SK-N-SH (cell line): ENCODE measurements at regions not wholly inside any gene's neighbourhood (a gene's known extent, or its start where the extent isn't known, plus 50 kb on each side); places are given as distances from the start of the nearest gene placed in this dataset.

Source experiments
- ELF1 ChIP-seq: IDR thresholded peaks from 2 replicates; pipeline ENCODE4 v1.4.0; 2012
- FOXJ3 ChIP-seq: sonication (generic); formaldehyde crosslinking; IDR thresholded peaks from 2 replicates; pipeline ENCODE4 v1.5.1; 2020; ENCODE audit warnings: mild to moderate bottlenecking, missing genetic modification reagents
- TEAD4 ChIP-seq: IDR thresholded peaks from 2 replicates; pipeline ENCODE4 v1.4.0; 2012; ENCODE audit warnings: mild to moderate bottlenecking, borderline replicate concordance; ENCODE audit not compliant: insufficient read depth
- TF ChIP-seq, protein P1 (sequence below): fragments of 200-600 bp; sonication (generic); IDR thresholded peaks from 2 replicates; pipeline ENCODE4 v1.6.1; 2017; ENCODE audit warnings: antibody characterized with exemption, mild to moderate bottlenecking, moderate library complexity
- TF ChIP-seq, protein P2 (sequence below): IDR thresholded peaks from 2 replicates; pipeline ENCODE4 v1.6.1; 2012; ENCODE audit warnings: mild to moderate bottlenecking, low read depth, low read length, moderate library complexity
- TF ChIP-seq, protein P3 (sequence below): IDR thresholded peaks from 2 replicates; pipeline ENCODE4 v1.4.0; 2012; ENCODE audit warnings: low read depth, borderline replicate concordance

DNA sequence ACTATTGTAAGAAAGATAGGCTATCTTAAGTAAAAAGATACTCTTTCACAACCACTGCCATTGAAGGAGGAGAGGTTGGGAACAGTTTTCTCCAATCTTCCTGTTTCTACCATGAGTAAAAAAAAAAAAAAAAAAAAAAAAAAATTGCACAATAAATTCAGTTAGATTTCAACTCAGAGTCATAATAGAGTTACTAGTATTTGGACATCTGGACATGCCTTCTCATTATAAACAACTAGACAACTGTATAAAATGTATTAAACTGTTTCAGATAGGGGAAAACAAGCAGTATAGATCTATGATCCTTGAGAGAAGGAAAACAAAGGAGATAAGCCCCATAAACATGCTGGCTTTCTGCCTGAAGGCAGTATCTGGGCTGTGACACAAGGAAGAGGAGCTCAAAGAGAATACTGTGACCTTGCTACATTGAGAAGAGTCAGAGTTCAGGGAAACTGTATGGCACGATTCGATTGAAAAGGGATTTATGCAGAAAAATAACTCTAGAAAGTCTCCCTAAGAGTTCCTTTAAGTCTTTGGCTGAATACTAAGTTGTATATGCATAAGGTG is 249.2 kb upstream of the POU5F2 start:
- TF ChIP-seq, protein P1, sequence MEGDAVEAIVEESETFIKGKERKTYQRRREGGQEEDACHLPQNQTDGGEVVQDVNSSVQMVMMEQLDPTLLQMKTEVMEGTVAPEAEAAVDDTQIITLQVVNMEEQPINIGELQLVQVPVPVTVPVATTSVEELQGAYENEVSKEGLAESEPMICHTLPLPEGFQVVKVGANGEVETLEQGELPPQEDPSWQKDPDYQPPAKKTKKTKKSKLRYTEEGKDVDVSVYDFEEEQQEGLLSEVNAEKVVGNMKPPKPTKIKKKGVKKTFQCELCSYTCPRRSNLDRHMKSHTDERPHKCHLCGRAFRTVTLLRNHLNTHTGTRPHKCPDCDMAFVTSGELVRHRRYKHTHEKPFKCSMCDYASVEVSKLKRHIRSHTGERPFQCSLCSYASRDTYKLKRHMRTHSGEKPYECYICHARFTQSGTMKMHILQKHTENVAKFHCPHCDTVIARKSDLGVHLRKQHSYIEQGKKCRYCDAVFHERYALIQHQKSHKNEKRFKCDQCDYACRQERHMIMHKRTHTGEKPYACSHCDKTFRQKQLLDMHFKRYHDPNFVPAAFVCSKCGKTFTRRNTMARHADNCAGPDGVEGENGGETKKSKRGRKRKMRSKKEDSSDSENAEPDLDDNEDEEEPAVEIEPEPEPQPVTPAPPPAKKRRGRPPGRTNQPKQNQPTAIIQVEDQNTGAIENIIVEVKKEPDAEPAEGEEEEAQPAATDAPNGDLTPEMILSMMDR = no peak
- no peak for TF ChIP-seq ELF1
- TF ChIP-seq, protein P2, sequence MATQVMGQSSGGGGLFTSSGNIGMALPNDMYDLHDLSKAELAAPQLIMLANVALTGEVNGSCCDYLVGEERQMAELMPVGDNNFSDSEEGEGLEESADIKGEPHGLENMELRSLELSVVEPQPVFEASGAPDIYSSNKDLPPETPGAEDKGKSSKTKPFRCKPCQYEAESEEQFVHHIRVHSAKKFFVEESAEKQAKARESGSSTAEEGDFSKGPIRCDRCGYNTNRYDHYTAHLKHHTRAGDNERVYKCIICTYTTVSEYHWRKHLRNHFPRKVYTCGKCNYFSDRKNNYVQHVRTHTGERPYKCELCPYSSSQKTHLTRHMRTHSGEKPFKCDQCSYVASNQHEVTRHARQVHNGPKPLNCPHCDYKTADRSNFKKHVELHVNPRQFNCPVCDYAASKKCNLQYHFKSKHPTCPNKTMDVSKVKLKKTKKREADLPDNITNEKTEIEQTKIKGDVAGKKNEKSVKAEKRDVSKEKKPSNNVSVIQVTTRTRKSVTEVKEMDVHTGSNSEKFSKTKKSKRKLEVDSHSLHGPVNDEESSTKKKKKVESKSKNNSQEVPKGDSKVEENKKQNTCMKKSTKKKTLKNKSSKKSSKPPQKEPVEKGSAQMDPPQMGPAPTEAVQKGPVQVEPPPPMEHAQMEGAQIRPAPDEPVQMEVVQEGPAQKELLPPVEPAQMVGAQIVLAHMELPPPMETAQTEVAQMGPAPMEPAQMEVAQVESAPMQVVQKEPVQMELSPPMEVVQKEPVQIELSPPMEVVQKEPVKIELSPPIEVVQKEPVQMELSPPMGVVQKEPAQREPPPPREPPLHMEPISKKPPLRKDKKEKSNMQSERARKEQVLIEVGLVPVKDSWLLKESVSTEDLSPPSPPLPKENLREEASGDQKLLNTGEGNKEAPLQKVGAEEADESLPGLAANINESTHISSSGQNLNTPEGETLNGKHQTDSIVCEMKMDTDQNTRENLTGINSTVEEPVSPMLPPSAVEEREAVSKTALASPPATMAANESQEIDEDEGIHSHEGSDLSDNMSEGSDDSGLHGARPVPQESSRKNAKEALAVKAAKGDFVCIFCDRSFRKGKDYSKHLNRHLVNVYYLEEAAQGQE = no peak
- TF ChIP-seq TEAD4 = no peak
- no peak for TF ChIP-seq FOXJ3
- TF ChIP-seq, protein P3, sequence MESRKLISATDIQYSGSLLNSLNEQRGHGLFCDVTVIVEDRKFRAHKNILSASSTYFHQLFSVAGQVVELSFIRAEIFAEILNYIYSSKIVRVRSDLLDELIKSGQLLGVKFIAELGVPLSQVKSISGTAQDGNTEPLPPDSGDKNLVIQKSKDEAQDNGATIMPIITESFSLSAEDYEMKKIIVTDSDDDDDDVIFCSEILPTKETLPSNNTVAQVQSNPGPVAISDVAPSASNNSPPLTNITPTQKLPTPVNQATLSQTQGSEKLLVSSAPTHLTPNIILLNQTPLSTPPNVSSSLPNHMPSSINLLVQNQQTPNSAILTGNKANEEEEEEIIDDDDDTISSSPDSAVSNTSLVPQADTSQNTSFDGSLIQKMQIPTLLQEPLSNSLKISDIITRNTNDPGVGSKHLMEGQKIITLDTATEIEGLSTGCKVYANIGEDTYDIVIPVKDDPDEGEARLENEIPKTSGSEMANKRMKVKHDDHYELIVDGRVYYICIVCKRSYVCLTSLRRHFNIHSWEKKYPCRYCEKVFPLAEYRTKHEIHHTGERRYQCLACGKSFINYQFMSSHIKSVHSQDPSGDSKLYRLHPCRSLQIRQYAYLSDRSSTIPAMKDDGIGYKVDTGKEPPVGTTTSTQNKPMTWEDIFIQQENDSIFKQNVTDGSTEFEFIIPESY = no peak
